Activated T-cell treated with anti-CD3 and anti-CD28 coated beads for 24 hours (primary cell): ENCODE measurements at regions not wholly inside any gene's neighbourhood (a gene's known extent, or its start where the extent isn't known, plus 50 kb on each side); places are given as distances from the start of the nearest gene placed in this dataset.
"Not testable (repeated sequence)": the region's sequence is repeated elsewhere in the genome, so short reads cannot be mapped to it uniquely, and the experiment has no call there.

Experiments
- DNase-seq: peaks from one replicate; pipeline ENCODE4 v3.0.0-alpha.2; 2020; ENCODE audit warnings: low read depth

GRCh38 chr11:103731670-103732069 lies 304.8 kb upstream of the DDI1 start:
- DNase-seq: no peak

- no peak for DNase-seq
Measured at GRCh38 chr11:103733889-103734288, 302.6 kb upstream of the DDI1 start.

- DNase-seq: no peak
Measured at GRCh38 chr11:103735497-103736032, 300.9 kb upstream of the DDI1 start.

GRCh38 chr11:103736315-103737036 lies 300.0 kb upstream of the DDI1 start:
- DNase-seq: no peak

GRCh38 chr11:103737037-103737622 lies 299.3 kb upstream of the DDI1 start:
- DNase-seq: no peak

- no peak for DNase-seq
Measured at GRCh38 chr11:103737747-103738146, 298.7 kb upstream of the DDI1 start.

- DNase-seq: not testable (repeated sequence)
Measured at GRCh38 chr11:103739074-103739796, 297.2 kb upstream of the DDI1 start.

GRCh38 chr11:103744496-103745153 lies 291.8 kb upstream of the DDI1 start:
- no peak for DNase-seq

- DNase-seq: no peak
Measured at GRCh38 chr11:103749158-103749557, 287.3 kb upstream of the DDI1 start.

- no peak for DNase-seq
Measured at GRCh38 chr11:103768816-103769215, 267.6 kb upstream of the DDI1 start.

- no peak for DNase-seq
Measured at GRCh38 chr11:103773059-103773458, 263.4 kb upstream of the DDI1 start.

GRCh38 chr11:103773537-103773936 lies 262.9 kb upstream of the DDI1 start:
- no peak for DNase-seq

- no peak for DNase-seq
Measured at GRCh38 chr11:103779054-103779453, 257.4 kb upstream of the DDI1 start.

GRCh38 chr11:103789952-103790351 lies 246.5 kb upstream of the DDI1 start:
- DNase-seq: no peak

- DNase-seq: no peak
Measured at GRCh38 chr11:103792981-103793468, 243.4 kb upstream of the DDI1 start.

- DNase-seq: no peak
Measured at GRCh38 chr11:103794262-103794661, 242.2 kb upstream of the DDI1 start.

GRCh38 chr11:103798026-103798425 lies 238.4 kb upstream of the DDI1 start:
- no peak for DNase-seq

- no peak for DNase-seq
Measured at GRCh38 chr11:103798446-103798845, 238.0 kb upstream of the DDI1 start.

GRCh38 chr11:103800406-103801114 lies 235.9 kb upstream of the DDI1 start:
- no peak for DNase-seq

- no peak for DNase-seq
Measured at GRCh38 chr11:103803062-103803461, 233.4 kb upstream of the DDI1 start.

- no peak for DNase-seq
Measured at GRCh38 chr11:103805688-103806009, 230.8 kb upstream of the DDI1 start.
